H1 (cell line): ENCODE measurements at regions not wholly inside any gene's neighbourhood (a gene's known extent, or its start where the extent isn't known, plus 50 kb on each side); places are given as distances from the start of the nearest gene placed in this dataset.

ENCODE experiments used
- CTCF ChIA-PET: fragments of 300-600 bp; sonication (Branson Sonifier 250); formaldehyde crosslinking; loops from one replicate; lab custom pipeline; 2021; ENCODE audit not compliant: partially characterized antibody; lab: Charles Lee
- POLR2A ChIA-PET: fragments of 300-600 bp; sonication (Branson Sonifier 250); formaldehyde crosslinking; loops from one replicate; lab custom pipeline; 2021; ENCODE audit warnings: inconsistent platforms; ENCODE audit not compliant: partially characterized antibody; lab: Charles Lee
- DNase-seq, 2 experiments: peaks; one replicate each; pipeline versions ENCODE4 v3.0.0 to v3.0.0-alpha.2; 2010 to 2022; ENCODE audit warnings: low spot score in 2 of 2, low read depth in 1 of 2, mixed read lengths in 1 of 2
- FAIRE-seq: peaks from 2 replicates; lab custom pipeline; 2011; peaks lifted over from hg19 to GRCh38; lab: Jason Lieb, UNC
- H2AFZ ChIP-seq: 2 replicates; pipeline ENCODE4 v1.8.1; 2012; ENCODE audit warnings: low read length, inconsistent platforms
- H2AK5ac ChIP-seq: 2 replicates; pipeline ENCODE4 v1.6.1; 2013; ENCODE audit warnings: low read depth, low read length
- H2BK120ac ChIP-seq: replicated peaks from 2 replicates; pipeline ENCODE3; 2013; ENCODE audit warnings: low read depth, low read length, inconsistent platforms
- H2BK12ac ChIP-seq: 2 replicates; pipeline ENCODE4 v1.6.1; 2013; ENCODE audit warnings: low read depth, low read length
- H2BK15ac ChIP-seq: 2 replicates; pipeline ENCODE4 v1.6.1; 2013; ENCODE audit warnings: low read length
- H2BK20ac ChIP-seq: 2 replicates; pipeline ENCODE4 v1.6.1; 2013; ENCODE audit warnings: low read length
- H2BK5ac ChIP-seq: 2 replicates; pipeline ENCODE4 v1.6.1; 2013; ENCODE audit warnings: low read depth, low read length
- H3K14ac ChIP-seq: 2 replicates; pipeline ENCODE4 v1.6.1; 2013; ENCODE audit warnings: inconsistent platforms; ENCODE audit not compliant: insufficient read length
- H3K18ac ChIP-seq: 2 replicates; pipeline ENCODE4 v1.6.1; 2013; ENCODE audit warnings: low read length; ENCODE audit errors: extremely low read depth
- H3K23ac ChIP-seq: 2 replicates; pipeline ENCODE4 v1.6.1; 2013; ENCODE audit warnings: inconsistent platforms; ENCODE audit not compliant: insufficient read length
- H3K23me2 ChIP-seq: 2 replicates; pipeline ENCODE4 v1.6.1; 2013; ENCODE audit warnings: low read depth, low read length
- H3K27ac ChIP-seq: 2 replicates; pipeline ENCODE4 v1.6.1; 2011; ENCODE audit warnings: low read depth, low read length, inconsistent platforms
- H3K27me3 ChIP-seq, 4 experiments: replicated peaks in 1 of 4; 1 replicate in 1 of 4; 2 replicates in 3 of 4; pipeline versions ENCODE4 v1.6.1 to v1.8.1; 2011 to 2013; ENCODE audit warnings: low read length in 3 of 4, mild to moderate bottlenecking in 3 of 4, inconsistent platforms in 2 of 4, mixed read lengths in 2 of 4, moderate library complexity in 1 of 4; ENCODE audit not compliant: control insufficient read depth in 3 of 4, insufficient read depth in 3 of 4; ENCODE audit errors: extremely low read depth in 1 of 4
- H3K36me3 ChIP-seq, 4 experiments: 2 replicates each; pipeline versions ENCODE4 v1.6.1 to v1.8.1; 2011 to 2013; ENCODE audit warnings: mild to moderate bottlenecking in 4 of 4, low read length in 3 of 4, moderate library complexity in 2 of 4, control low read depth in 1 of 4, inconsistent platforms in 1 of 4; ENCODE audit not compliant: insufficient read depth in 4 of 4, control insufficient read depth in 2 of 4
- H3K4ac ChIP-seq: replicated peaks from 2 replicates; pipeline ENCODE3; 2013; ENCODE audit warnings: low read length, low read depth, mixed read lengths, inconsistent platforms; ENCODE audit not compliant: insufficient read length
- H3K4me1 ChIP-seq, 4 experiments: replicated peaks in 1 of 4; 1 replicate in 1 of 4; 2 replicates in 3 of 4; pipeline versions ENCODE4 v1.6.1 to v1.8.1; 2011 to 2013; ENCODE audit warnings: low read length in 3 of 4, inconsistent platforms in 2 of 4, mixed read lengths in 1 of 4; ENCODE audit not compliant: insufficient read depth in 4 of 4, control insufficient read depth in 3 of 4
- H3K4me2 ChIP-seq, 2 experiments: 2 replicates each; pipeline versions ENCODE4 v1.6.1 to v1.8.1; 2011 to 2013; ENCODE audit warnings: low read depth in 2 of 2, low read length in 2 of 2, control low read depth in 1 of 2, inconsistent platforms in 1 of 2, mild to moderate bottlenecking in 1 of 2; ENCODE audit not compliant: insufficient read depth in 1 of 2
- H3K4me3 ChIP-seq, 4 experiments: fragments of 200-600, 300-600 bp in 1 of 4; sonication (generic), shearing (Covaris generic), sonication (Bioruptor Twin) in 1 of 4; 2 replicates each; pipeline versions ENCODE4 v1.5.1 to v1.8.1; 2011 to 2016; ENCODE audit warnings: low read length in 4 of 4, low read depth in 3 of 4, control low read depth in 2 of 4, inconsistent platforms in 2 of 4, mild to moderate bottlenecking in 2 of 4, mixed read lengths in 1 of 4, moderate library complexity in 1 of 4; ENCODE audit not compliant: insufficient read depth in 2 of 4; ENCODE audit errors: extremely low read depth in 1 of 4
- H3K56ac ChIP-seq: replicated peaks from 2 replicates; pipeline ENCODE3; 2013; ENCODE audit warnings: low read depth, mild to moderate bottlenecking, mixed read lengths, low read length, inconsistent platforms; ENCODE audit not compliant: insufficient read length
- H3K79me1 ChIP-seq: 2 replicates; pipeline ENCODE4 v1.6.1; 2013; ENCODE audit warnings: low read depth, low read length, control low read depth
- H3K79me2 ChIP-seq, 2 experiments: 2 replicates each; pipeline versions ENCODE4 v1.6.1 to v1.8.1; 2012 to 2013; ENCODE audit warnings: low read length in 2 of 2, mild to moderate bottlenecking in 2 of 2, inconsistent platforms in 1 of 2; ENCODE audit not compliant: insufficient read depth in 2 of 2, control insufficient read depth in 1 of 2
- H3K9ac ChIP-seq, 4 experiments: replicated peaks in 1 of 4; 1 replicate in 1 of 4; 2 replicates in 3 of 4; pipeline versions ENCODE4 v1.6.1 to v1.8.1; 2011 to 2013; ENCODE audit warnings: low read depth in 3 of 4, low read length in 3 of 4, control low read depth in 2 of 4, mild to moderate bottlenecking in 2 of 4, moderate library complexity in 2 of 4, inconsistent platforms in 1 of 4; ENCODE audit errors: extremely low read depth in 1 of 4
- H3K9me3 ChIP-seq, 2 experiments: 2 replicates each; pipeline versions ENCODE4 v1.6.1 to v1.8.1; 2012 to 2013; ENCODE audit warnings: mild to moderate bottlenecking in 2 of 2, moderate library complexity in 2 of 2, control low read depth in 1 of 2, inconsistent platforms in 1 of 2, low read depth in 1 of 2, low read length in 1 of 2, mixed read lengths in 1 of 2; ENCODE audit not compliant: insufficient read depth in 2 of 2
- H4K20me1 ChIP-seq, 2 experiments: replicated peaks in 1 of 2; 2 replicates each; pipeline versions ENCODE3 to v1.8.1; 2011 to 2013; ENCODE audit warnings: inconsistent platforms in 2 of 2, low read length in 2 of 2, mild to moderate bottlenecking in 1 of 2; ENCODE audit not compliant: insufficient read depth in 2 of 2, control insufficient read depth in 1 of 2
- H4K5ac ChIP-seq: 2 replicates; pipeline ENCODE4 v1.6.1; 2013; ENCODE audit warnings: low read length, low read depth, mixed read lengths, inconsistent platforms; ENCODE audit not compliant: insufficient read length
- H4K8ac ChIP-seq: 2 replicates; pipeline ENCODE4 v1.8.0; 2013; ENCODE audit warnings: mild to moderate bottlenecking, moderate library complexity, low read length, inconsistent platforms; ENCODE audit not compliant: insufficient read depth; ENCODE audit errors: extremely low read depth
- H4K91ac ChIP-seq: replicated peaks from 2 replicates; pipeline ENCODE3; 2013; ENCODE audit warnings: low read length, mixed read lengths, inconsistent platforms; ENCODE audit not compliant: insufficient read length
- CTBP2 ChIP-seq: IDR thresholded peaks from 2 replicates; pipeline ENCODE4 v1.7.0; 2011; ENCODE audit warnings: borderline replicate concordance, mild to moderate bottlenecking, moderate library complexity, mixed read lengths, low read length; ENCODE audit not compliant: insufficient read depth, insufficient read length
- EP300 ChIP-seq, 2 experiments: IDR thresholded peaks; 1 replicate in 1 of 2; 2 replicates in 1 of 2; pipeline ENCODE4 v1.6.1; 2011 to 2012; ENCODE audit warnings: low read depth in 2 of 2, low read length in 2 of 2, mild to moderate bottlenecking in 2 of 2, borderline replicate concordance in 1 of 2, inconsistent platforms in 1 of 2, moderate library complexity in 1 of 2
- EZH2 ChIP-seq: fragments of 200-600 bp; sonication (generic); IDR thresholded peaks from 2 replicates; pipeline ENCODE4 v1.7.1; 2012; ENCODE audit warnings: low read depth, mild to moderate bottlenecking, moderate library complexity, low read length, inconsistent platforms; ENCODE audit not compliant: severe bottlenecking
- POU5F1 ChIP-seq: IDR thresholded peaks from 2 replicates; pipeline ENCODE4 v1.6.1; 2011; ENCODE audit warnings: low read depth, mild to moderate bottlenecking, low read length, moderate library complexity
- RFX5 ChIP-seq: IDR thresholded peaks from 2 replicates; pipeline ENCODE4 v1.6.1; 2011; ENCODE audit warnings: low read depth, low read length, improper control_type of control experiment, borderline replicate concordance
- SIRT6 ChIP-seq: IDR thresholded peaks from one replicate; pipeline ENCODE4 v1.7.1; 2012; ENCODE audit warnings: low read length, inconsistent platforms
- SP2 ChIP-seq: IDR thresholded peaks from 2 replicates; pipeline ENCODE4 v1.6.1; 2012; ENCODE audit warnings: mild to moderate bottlenecking, low read length, inconsistent platforms
- SP4 ChIP-seq: IDR thresholded peaks from 2 replicates; pipeline ENCODE4 v1.6.1; 2012; ENCODE audit warnings: low read length, inconsistent platforms
- WGBS, 2 experiments: shearing (Covaris generic) in 1 of 2; methylation state at CpG; one replicate each; pipeline versions ENCODE4 v1.1.6 to v1.1.7; 2013 to 2015; ENCODE audit warnings: low lambda C conversion rate in 2 of 2, mixed read lengths in 2 of 2, inconsistent platforms in 1 of 2, low coverage in 1 of 2, missing lambda C conversion rate in 1 of 2; ENCODE audit not compliant: insufficient replicate concordance in 2 of 2, insufficient coverage in 1 of 2, insufficient read length in 1 of 2; ENCODE audit errors: extremely low coverage in 1 of 2, missing lambda C conversion rate in 1 of 2; 5-methylcytosine and 5-hydroxymethylcytosine counted together
- TF ChIP-seq, protein P1 (sequence below): IDR thresholded peaks from 2 replicates; pipeline ENCODE4 v1.6.1; 2012; ENCODE audit warnings: low read length, inconsistent platforms
- TF ChIP-seq, protein P2 (sequence below), 3 experiments: IDR thresholded peaks; 1 replicate in 2 of 3; 2 replicates in 1 of 3; pipeline versions ENCODE4 v1.5.1 to v1.6.1; 2011; ENCODE audit warnings: low read length in 3 of 3, mild to moderate bottlenecking in 3 of 3, inconsistent platforms in 2 of 3, low read depth in 1 of 3, moderate library complexity in 1 of 3; ENCODE audit not compliant: insufficient read depth in 1 of 3; ENCODE audit errors: control extremely low read depth in 1 of 3

DNA sequence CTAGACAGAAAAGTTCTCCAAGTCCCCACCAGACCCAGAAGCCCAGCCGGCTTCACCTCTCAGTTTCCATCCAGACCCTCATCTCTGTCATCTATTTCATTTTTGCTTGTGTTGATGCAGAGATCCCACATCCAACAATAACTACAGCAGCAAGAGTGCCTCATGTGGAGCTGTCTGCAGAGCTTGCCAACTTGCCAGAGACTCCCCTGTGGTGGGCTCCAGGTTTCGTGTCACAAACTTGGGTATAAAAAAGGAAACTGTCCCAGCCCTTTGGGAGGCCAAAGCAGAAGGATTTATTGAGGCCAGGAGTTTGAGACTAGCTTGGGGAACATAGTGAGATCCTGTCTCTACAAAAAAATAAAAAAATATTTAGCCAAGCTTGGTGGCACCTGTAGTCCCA is 182.4 kb upstream of the ATP10A start:
- no peak overlapping the region for H2BK12ac ChIP-seq
- ChIA-PET POLR2A (no interaction called here), CTCF (interaction anchor here (0.5 to 1.1 kb wide), 2 partner anchors 44 to 427 kb away, joined by 3 to 4 read pairs; no protein-coding TSS in a partner anchor)
- H4K20me1 ChIP-seq: no peaks in the 10 kb centered on the region
- H3K36me3 ChIP-seq: no peaks in the 10 kb centered on the region
- H3K79me2 ChIP-seq: no peaks in the 10 kb centered on the region
- 92% methylated on average over 2 of the region's 2 CpGs; no CpG with 5 or more reads in 1 of the 2 experiments for WGBS, 2 experiments
- DNase-seq (no peak), FAIRE-seq (no peak)
- no peak overlapping the region for H2BK15ac ChIP-seq
- no peaks in the 10 kb centered on the region for H3K4me1 ChIP-seq
- no peak overlapping the region for H4K5ac ChIP-seq
- no peaks in the 10 kb centered on the region for H3K27me3 ChIP-seq
- H3K23me2 ChIP-seq: no peaks in the 10 kb centered on the region
- no peak overlapping the region for H3K4me2 ChIP-seq
- no peak overlapping the region for H3K4ac ChIP-seq
- no peak overlapping the region for H2BK20ac ChIP-seq
- H2AFZ ChIP-seq: no peak overlapping the region
- H2AK5ac ChIP-seq: no peak overlapping the region
- no peak overlapping the region for H3K4me3 ChIP-seq
- no peak overlapping the region for H4K8ac ChIP-seq
- no peak overlapping the region for H3K18ac ChIP-seq
- no peak overlapping the region for H3K56ac ChIP-seq
- no peak overlapping the region for H3K9ac ChIP-seq
- no peak overlapping the region for H4K91ac ChIP-seq
- no peak overlapping the region for H2BK120ac ChIP-seq
- no peak overlapping the region for H2BK5ac ChIP-seq
- no peak overlapping the region for H3K23ac ChIP-seq
- no peak overlapping the region for H3K14ac ChIP-seq
- H3K79me1 ChIP-seq: no peaks in the 10 kb centered on the region
- no peak overlapping the region for H3K27ac ChIP-seq
- H3K9me3 ChIP-seq: no peaks in the 10 kb centered on the region
- TF ChIP-seq CTBP2 (no peak), SIRT6 (no peak), SP4 (no peak), SP2 (no peak), RFX5 (no peak), EP300 (IDR thresholded peaks at IDR 0.05; ENCODE audit: borderline replicate concordance in 1 of 2, low read depth in 2 of 2, low read length in 2 of 2) (no peak), EZH2 (no peak), POU5F1 (no peak)
- TF ChIP-seq, protein P1, sequence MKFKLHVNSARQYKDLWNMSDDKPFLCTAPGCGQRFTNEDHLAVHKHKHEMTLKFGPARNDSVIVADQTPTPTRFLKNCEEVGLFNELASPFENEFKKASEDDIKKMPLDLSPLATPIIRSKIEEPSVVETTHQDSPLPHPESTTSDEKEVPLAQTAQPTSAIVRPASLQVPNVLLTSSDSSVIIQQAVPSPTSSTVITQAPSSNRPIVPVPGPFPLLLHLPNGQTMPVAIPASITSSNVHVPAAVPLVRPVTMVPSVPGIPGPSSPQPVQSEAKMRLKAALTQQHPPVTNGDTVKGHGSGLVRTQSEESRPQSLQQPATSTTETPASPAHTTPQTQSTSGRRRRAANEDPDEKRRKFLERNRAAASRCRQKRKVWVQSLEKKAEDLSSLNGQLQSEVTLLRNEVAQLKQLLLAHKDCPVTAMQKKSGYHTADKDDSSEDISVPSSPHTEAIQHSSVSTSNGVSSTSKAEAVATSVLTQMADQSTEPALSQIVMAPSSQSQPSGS: no peak
- TF ChIP-seq, protein P2, sequence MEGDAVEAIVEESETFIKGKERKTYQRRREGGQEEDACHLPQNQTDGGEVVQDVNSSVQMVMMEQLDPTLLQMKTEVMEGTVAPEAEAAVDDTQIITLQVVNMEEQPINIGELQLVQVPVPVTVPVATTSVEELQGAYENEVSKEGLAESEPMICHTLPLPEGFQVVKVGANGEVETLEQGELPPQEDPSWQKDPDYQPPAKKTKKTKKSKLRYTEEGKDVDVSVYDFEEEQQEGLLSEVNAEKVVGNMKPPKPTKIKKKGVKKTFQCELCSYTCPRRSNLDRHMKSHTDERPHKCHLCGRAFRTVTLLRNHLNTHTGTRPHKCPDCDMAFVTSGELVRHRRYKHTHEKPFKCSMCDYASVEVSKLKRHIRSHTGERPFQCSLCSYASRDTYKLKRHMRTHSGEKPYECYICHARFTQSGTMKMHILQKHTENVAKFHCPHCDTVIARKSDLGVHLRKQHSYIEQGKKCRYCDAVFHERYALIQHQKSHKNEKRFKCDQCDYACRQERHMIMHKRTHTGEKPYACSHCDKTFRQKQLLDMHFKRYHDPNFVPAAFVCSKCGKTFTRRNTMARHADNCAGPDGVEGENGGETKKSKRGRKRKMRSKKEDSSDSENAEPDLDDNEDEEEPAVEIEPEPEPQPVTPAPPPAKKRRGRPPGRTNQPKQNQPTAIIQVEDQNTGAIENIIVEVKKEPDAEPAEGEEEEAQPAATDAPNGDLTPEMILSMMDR (IDR thresholded peaks at IDR 0.05; ENCODE audit: control extremely low read depth in 1 of 3, insufficient read depth in 1 of 3, low read depth in 1 of 3, low read length in 3 of 3): no peak
